Keratinocyte (primary cell): ENCODE measurements at regions not wholly inside any gene's neighbourhood (a gene's known extent, or its start where the extent isn't known, plus 50 kb on each side); places are given as distances from the start of the nearest gene placed in this dataset.

Source experiments
- CTCF ChIP-seq, 3 experiments: IDR thresholded peaks in 1 of 3; conservative IDR thresholded peaks in 1 of 3; optimal IDR thresholded peaks in 1 of 3; 2 replicates in 2 of 3; 3 replicates in 1 of 3; pipeline versions ENCODE3 to v1.5.1; 2011; ENCODE audit warnings: low read length in 3 of 3, mild to moderate bottlenecking in 3 of 3, moderate library complexity in 2 of 3, control low read depth in 1 of 3, inconsistent platforms in 1 of 3; ENCODE audit not compliant: insufficient read depth in 2 of 3; ENCODE audit errors: extremely low read depth in 1 of 3
- EZH2 ChIP-seq: IDR thresholded peaks from one replicate; pipeline ENCODE4 v1.6.1; 2012; ENCODE audit warnings: inconsistent platforms, mild to moderate bottlenecking, low read length, moderate library complexity

GRCh38 chr5:156135531-156135930 is 191.4 kb upstream of the SGCD start:
- TF ChIP-seq CTCF (optimal IDR thresholded peaks at IDR 0.05 in 1 of 3, IDR thresholded peaks at IDR 0.05 in 1 of 3, conservative IDR thresholded peaks at IDR 0.05 in 1 of 3; ENCODE audit: extremely low read depth in 1 of 3, insufficient read depth in 2 of 3, low read length in 3 of 3), result no peak
- no peak for TF ChIP-seq EZH2
